ENCODE measurements at regions not wholly inside any gene's neighbourhood (a gene's known extent, or its start where the extent isn't known, plus 50 kb on each side); places are given as distances from the start of the nearest gene placed in this dataset.

DNA sequence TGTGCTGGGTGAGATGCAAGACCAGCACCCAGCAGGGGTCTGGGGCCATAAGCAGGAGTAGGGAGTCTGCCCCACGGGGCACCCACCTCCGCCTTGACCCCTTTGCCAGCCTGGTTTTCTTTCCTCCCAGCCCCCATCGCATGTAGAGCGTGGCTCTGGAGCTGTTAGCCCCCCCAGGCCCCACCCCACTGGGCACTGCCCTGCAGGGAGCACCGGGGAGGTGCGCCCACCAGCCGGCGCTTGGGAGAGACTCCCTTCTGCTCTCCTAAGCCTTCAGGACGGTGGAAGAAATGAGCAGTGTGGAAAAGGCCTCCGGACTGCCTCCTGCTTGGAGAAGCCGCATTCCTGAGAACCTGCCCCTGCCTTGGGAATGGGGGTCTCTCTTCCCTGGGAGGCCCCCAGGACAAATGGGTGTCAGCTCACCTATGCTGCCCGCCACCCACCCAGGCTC, 186.2 kb downstream of the IRF8 start:
- Mint-ChIP-seq H3K9me3 (no peaks in the 10 kb centered on the region), H3K27ac (no peak overlapping the region), H3K36me3 (ENCODE audit: low read depth) (no peaks in the 10 kb centered on the region), H3K4me1 (no peaks in the 10 kb centered on the region), H3K4me3 (no peak overlapping the region), H3K27me3 (peaks cover 5% of the 10 kb centered on the region)
- no peak for ATAC-seq (replicated peaks)

DNA sequence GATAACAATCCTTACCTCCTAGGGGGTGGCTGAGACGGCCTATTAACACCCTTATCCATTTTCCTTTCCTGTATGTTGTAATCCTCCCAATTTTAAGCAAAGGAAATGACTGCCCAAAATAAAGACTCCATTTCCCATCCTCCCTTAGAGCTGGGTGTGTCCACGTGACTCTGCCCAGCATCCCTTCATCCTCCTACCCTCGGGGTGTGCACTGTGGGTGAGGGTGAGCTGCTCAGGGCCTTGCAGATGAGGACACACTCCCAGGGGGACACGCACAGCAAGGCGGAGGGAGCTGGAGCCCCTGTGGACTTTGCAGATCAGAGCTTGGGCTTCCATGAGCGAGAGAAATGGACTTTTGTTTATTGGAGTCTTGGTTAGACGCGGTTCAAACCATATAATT, 186.8 kb downstream of the IRF8 start:
- H3K27me3 Mint-ChIP-seq, result peaks cover 5% of the 10 kb centered on the region
- H3K9me3 Mint-ChIP-seq, result no peaks in the 10 kb centered on the region
- H3K36me3 Mint-ChIP-seq (ENCODE audit: low read depth), result no peaks in the 10 kb centered on the region
- H3K27ac Mint-ChIP-seq, result no peak overlapping the region
- ATAC-seq (replicated peaks), result no peak
- no peaks in the 10 kb centered on the region for H3K4me1 Mint-ChIP-seq
- no peak overlapping the region for H3K4me3 Mint-ChIP-seq

DNA sequence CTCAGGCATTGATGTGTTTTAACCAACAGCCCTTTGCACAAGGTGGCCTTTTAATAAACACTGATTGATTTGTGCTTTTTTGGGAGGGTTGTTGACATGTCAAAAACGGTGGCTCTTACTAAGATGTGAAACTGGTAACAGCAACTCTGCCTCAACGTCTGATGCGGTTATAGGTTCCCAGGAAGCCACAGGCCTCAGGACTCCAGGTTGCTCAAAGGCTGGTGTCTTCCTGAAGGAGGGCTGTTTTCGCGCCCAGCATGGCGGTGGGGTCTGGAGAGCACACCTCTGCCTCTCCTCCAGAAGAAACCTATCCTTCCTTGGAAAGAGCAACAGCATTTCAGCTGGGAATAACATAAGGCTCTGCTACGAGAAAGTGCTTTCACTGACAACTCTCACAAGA, 187.5 kb downstream of the IRF8 start:
- peaks cover 5% of the 10 kb centered on the region for H3K27me3 Mint-ChIP-seq

DNA sequence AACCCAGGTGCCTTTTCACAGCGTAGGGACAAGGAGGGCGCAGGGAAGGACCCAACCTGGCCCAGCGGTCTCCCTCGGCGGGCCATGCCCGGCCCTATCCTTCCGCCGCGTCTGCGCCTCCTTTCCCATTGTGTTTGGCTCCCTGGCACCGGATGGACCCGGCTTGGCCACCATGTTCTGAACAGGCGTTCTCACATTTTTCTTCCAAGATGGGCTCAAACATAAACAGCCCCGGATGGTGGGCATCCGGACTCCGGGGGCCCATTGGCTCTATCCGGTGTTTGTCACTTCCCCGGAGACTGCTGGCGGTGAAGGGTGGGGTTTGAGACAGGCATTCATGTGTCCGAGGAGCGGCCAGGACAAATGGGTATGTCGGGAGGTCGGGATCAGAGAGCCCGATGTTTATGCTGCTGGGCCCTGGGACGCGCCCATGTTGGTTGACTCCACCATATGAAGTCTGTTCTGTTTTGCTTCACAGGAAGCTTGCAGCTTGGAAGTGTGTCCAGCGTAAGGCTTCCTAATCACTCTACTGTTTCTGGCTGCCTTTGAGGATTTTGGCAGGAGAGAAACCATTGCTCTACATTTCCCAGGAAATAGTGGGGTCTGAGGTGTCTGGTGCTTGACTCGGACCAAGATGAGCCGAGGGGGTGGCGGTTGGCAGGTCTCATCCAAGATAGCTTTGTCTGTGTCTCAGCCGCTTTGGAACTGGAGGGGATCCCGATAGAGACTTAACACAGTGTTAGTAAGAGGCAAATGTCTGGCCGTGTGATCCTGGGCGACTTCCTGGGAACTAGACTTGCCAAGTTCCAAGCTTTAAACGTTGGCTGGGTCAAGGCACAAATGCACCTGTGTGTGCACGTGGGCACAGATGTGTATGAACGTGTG, 188.3 kb downstream of the IRF8 start:
- Mint-ChIP-seq H3K36me3 (ENCODE audit: low read depth) (no peaks in the 10 kb centered on the region), H3K27me3 (peaks cover 3% of the 10 kb centered on the region), H3K4me1 (no peaks in the 10 kb centered on the region), H3K27ac (no peak overlapping the region), H3K9me3 (no peaks in the 10 kb centered on the region), H3K4me3 (no peak overlapping the region)
- ATAC-seq (replicated peaks), result no peak

More for the DNA sequence above, 187.5 kb downstream of the IRF8 start:
- no peak overlapping the region for H3K4me3 Mint-ChIP-seq
- H3K36me3 Mint-ChIP-seq (ENCODE audit: low read depth), result no peaks in the 10 kb centered on the region
- no peak overlapping the region for H3K27ac Mint-ChIP-seq
- no peaks in the 10 kb centered on the region for H3K4me1 Mint-ChIP-seq
- no peak for ATAC-seq (replicated peaks)
- no peaks in the 10 kb centered on the region for H3K9me3 Mint-ChIP-seq

DNA sequence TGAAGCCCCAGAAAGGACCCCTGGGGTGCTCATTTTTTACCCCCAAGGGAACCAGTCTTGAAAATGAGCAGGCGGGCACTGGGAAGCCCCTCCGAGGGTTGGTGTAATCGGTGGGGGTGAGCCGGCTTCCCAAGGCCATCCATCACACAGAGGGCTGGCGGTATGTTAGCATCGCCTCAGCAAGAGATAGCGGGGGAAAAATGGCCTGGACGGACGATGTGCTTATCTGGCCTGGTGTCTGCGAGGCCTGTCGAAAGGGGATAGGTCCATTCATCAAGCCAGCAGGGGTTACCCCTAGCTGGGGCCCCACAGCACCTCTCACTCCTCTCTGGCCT, 188.9 kb downstream of the IRF8 start:
- Mint-ChIP-seq H3K4me1 (no peaks in the 10 kb centered on the region), H3K9me3 (no peaks in the 10 kb centered on the region), H3K36me3 (ENCODE audit: low read depth) (no peaks in the 10 kb centered on the region), H3K4me3 (no peak overlapping the region), H3K27ac (no peak overlapping the region), H3K27me3 (no peaks in the 10 kb centered on the region)
- no peak for ATAC-seq (replicated peaks)

DNA sequence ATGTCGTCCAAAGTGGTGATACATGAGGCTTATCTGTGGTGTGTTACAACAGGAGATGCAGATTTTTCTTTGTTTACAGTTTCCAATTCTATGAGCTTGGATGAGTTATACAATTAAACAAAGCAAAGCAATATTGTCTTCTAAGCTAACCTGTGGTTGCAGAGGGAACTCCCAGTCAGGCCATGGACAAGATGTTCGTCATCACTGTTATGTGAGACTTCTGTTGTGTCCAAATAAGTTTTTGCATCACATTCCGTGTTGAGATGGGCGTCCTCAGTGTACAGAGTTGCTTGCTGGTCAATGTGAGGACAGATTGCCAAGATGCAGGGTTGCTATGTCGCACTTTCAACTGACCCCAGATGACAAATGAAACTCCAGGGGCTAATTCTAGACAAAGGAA, 189.3 kb downstream of the IRF8 start:
- Mint-ChIP-seq H3K36me3 (ENCODE audit: low read depth) (no peaks in the 10 kb centered on the region), H3K27me3 (no peaks in the 10 kb centered on the region), H3K9me3 (no peaks in the 10 kb centered on the region), H3K27ac (no peak overlapping the region), H3K4me3 (no peak overlapping the region), H3K4me1 (no peaks in the 10 kb centered on the region)
- no peak for ATAC-seq (replicated peaks)

DNA sequence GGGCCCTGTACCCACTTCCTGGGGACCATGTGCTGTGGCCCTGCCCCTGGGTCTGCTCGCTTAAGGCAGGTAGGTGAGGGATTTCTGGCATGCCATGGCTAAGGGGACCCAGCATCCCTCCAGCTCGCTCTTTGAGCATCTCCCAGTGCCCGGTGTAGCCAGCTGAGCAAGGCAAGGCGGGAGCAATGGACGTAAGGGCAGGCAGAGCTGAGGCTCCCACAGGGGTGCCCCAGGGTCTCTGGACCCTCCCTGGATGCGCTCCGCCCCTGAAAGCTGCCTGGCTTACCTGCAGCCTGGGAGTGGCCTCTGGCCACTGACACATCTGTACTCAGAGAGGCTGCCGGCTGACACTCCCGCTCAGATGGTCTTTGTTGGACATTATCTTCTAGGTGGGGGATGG, 189.9 kb downstream of the IRF8 start:
- Mint-ChIP-seq H3K27me3 (no peaks in the 10 kb centered on the region), H3K9me3 (no peaks in the 10 kb centered on the region)

DNA sequence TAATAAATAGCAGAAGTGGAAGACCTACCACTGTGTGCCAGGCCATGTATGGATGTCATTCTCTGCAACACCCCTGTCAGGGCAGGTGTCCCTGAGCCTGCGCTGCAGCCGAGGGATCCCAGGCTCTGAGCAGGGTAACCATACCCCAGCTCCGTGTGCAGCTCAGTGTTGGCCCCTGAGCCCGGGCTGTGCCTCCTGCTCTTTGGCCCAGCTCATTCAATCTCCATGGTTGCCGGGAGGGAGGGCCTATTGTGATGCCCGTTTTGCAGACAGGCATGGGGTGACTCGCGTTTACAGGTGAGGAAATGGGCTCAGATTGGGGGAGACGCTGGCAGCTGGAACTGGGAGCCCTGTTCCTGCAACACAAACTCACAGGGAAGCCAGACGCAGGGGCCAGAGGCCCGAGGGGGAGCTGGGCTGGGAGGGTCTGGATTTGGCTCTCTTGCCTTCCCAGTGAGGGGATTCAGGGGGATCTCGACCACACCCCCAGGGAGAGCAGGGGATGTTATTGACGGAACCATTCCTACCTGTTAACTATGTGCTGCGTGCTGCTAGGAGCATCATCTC, 190.5 kb downstream of the IRF8 start:
- no peaks in the 10 kb centered on the region for H3K27me3 Mint-ChIP-seq
- H3K4me1 Mint-ChIP-seq, result no peaks in the 10 kb centered on the region
- no peaks in the 10 kb centered on the region for H3K9me3 Mint-ChIP-seq
- H3K27ac Mint-ChIP-seq, result no peak overlapping the region
- H3K36me3 Mint-ChIP-seq (ENCODE audit: low read depth), result no peaks in the 10 kb centered on the region
- ATAC-seq (replicated peaks), result no peak
- no peak overlapping the region for H3K4me3 Mint-ChIP-seq

More for the DNA sequence above, 189.9 kb downstream of the IRF8 start:
- Mint-ChIP-seq H3K36me3 (ENCODE audit: low read depth) (no peaks in the 10 kb centered on the region), H3K4me3 (no peak overlapping the region), H3K27ac (no peak overlapping the region), H3K4me1 (no peaks in the 10 kb centered on the region)
- ATAC-seq (replicated peaks), result no peak

DNA sequence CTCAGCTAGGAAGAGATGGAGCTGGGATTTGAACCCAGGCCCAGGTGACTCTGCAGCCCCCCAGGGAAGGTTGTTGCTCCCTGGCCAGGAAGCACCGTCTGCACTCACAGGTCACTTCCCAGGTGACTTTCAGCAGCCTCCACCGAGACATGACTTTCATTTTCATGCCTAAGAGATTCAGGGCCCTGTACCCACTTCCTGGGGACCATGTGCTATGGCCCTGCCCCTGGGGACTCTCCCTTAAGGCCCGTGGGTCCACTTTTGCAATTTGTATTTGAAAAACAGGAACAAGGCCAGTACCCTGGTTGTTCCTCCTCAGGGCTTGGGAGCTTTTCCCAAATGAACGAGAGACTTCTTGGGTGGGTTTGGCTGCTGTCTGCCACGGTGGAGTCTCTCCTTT, 191.0 kb downstream of the IRF8 start:
- ATAC-seq (replicated peaks), result no peak
- Mint-ChIP-seq H3K27me3 (no peaks in the 10 kb centered on the region), H3K9me3 (no peaks in the 10 kb centered on the region), H3K27ac (no peak overlapping the region), H3K4me3 (no peak overlapping the region), H3K4me1 (no peaks in the 10 kb centered on the region), H3K36me3 (ENCODE audit: low read depth) (no peaks in the 10 kb centered on the region)

DNA sequence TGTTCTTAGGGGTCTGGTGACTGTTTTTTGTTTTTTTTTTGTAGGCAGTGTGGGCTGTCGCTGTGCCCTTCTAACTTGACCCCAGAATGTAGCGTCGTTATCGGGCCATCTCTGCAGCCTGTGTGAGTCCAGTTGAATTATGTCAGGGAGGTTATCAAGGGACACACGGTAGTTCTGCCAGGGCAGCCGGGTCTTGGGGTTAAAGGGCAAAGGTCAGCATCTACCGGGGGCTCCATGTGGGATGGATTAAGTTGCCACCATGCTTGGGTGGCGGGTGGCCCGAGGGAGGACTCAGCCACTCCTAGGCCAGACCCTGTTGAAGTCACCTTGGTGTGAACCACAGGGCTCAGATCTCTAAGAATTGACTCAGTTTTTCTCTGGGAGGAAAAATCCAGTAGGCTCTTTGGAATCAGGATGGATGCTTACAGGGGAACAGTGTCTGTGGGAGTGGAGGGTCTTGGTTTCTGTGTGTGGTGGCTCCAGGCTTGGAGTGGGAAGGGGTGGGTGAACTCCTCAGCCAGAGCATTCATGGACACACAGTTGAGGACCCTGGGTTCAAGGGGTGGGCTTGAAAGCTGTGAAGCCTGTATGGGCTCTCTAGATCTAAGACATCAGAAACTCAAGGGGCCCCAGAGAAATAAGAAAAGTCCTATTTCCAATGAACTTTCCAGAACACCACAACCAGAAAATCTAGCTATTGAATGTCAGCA, 191.7 kb downstream of the IRF8 start:
- Mint-ChIP-seq H3K27me3 (no peaks in the 10 kb centered on the region), H3K4me1 (no peaks in the 10 kb centered on the region), H3K27ac (no peak overlapping the region), H3K9me3 (no peaks in the 10 kb centered on the region), H3K36me3 (ENCODE audit: low read depth) (no peaks in the 10 kb centered on the region), H3K4me3 (no peak overlapping the region)
- no peak for ATAC-seq (replicated peaks)

DNA sequence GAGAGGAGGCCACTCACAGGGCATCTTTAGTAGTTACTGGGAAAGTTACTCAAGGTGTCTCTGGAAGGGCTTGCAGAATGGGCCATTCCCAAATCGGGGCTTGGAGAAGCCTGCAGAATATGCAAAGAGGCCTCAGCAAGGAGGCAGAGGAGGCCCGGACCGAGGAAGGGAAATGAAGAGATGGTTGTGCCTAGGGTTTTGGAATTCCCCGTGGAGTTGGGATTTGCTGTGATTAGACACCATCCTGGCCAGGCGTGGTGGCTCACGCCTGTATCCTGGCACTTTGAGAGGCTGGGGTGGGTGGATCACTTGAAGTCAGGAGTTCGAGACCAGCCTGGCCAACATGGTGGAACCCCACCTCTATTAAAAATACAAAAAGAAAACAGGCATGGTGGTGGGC, 193.0 kb downstream of the IRF8 start:
- no peak overlapping the region for H3K27ac Mint-ChIP-seq
- H3K27me3 Mint-ChIP-seq, result no peaks in the 10 kb centered on the region

DNA sequence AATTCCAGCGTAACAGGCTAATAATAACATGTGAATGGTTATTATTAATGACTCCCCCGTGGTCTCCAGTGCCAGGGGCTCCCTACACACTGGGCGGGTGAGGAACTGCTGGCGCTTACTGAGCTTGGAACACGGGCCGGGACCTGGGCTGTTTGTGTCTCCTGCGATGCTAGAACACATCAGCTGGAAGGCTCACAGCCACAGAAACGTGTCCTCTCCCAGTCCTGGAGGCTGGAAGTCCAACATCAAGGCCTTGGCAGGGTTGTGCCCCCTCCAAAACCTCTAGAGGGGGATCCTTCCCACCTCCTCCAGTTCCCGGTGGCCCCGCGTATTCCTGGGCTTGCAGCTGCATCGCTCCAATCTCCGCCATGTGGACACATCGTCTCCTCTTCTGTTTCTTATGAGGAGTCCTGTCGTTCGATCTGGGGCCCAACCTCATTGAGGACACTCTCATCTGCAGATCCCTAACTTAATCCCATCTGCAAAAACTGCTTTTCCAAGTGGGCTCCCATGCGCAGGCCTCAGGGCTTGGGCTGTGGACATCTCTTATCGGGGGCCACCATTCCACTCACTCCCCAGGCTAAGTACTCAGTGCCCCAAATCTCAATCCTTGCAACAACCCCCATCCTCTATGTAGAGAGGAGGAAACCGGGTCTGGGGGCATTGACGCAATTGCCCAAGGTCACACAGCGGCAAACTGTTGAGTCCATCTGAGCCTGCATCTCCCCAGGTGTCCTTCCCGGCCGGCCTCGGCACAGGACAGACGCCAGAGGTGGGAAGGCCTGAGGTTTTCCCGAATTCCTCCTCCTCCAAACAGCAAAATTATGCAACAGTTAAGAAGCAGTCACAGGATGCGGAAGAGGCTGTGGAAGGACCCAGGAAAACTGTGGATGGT, 193.9 kb downstream of the IRF8 start:
- Mint-ChIP-seq H3K4me3 (no peak overlapping the region), H3K36me3 (ENCODE audit: low read depth) (no peaks in the 10 kb centered on the region), H3K9me3 (no peaks in the 10 kb centered on the region), H3K27me3 (no peaks in the 10 kb centered on the region), H3K4me1 (no peaks in the 10 kb centered on the region), H3K27ac (no peak overlapping the region)
- no peak for ATAC-seq (replicated peaks)

More for the DNA sequence above, 193.0 kb downstream of the IRF8 start:
- H3K9me3 Mint-ChIP-seq, result no peaks in the 10 kb centered on the region
- H3K4me1 Mint-ChIP-seq, result no peaks in the 10 kb centered on the region
- no peak for ATAC-seq (replicated peaks)
- H3K36me3 Mint-ChIP-seq (ENCODE audit: low read depth), result no peaks in the 10 kb centered on the region
- no peak overlapping the region for H3K4me3 Mint-ChIP-seq

DNA sequence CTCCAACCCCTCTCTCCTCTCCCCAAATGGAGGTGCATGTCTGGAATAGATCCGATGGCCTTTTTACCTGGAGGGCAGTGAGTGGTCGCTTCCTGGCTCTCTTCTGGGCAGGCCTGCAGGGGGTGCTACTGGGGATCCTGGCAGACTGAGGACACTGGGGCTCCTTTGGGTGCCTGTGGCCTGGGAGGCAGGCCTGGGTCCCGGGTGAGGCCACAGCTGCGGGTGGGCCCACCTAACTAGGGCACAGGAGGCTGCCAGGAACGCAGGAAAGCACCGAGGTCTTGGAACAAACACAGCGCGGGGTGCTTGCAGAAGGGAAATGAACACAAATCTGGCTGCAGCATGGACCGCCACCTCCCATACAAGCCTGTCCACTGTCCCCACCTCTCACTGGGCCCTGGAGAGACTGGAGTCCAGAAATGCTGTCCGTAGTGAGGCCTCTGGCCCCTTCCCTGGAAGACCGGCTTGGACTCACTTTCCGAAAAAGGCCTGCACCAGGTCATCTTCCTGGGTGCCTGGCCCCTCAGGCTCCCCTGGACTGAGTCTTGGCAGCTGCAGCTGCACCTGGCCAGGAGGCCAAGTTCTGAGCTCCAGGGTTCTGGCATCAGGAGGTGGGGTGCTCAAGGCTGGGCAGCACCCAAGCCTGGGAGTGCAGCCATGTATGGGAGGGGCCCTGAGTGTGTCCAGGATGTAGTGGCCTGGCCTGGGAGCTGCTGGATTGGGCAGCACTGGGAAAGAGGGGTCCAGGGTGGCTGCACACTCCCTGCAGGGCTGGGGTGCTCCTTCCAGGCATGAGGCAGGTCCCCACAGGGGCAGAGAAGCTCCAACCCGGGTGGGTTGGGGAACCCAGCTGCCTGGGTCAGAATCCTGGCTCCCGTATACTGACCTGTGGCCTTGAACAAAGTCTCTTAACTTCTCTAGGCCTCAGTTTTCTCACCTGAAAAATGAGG, 195.1 kb downstream of the IRF8 start:
- H3K27me3 Mint-ChIP-seq, result peaks cover 4% of the 10 kb centered on the region
- H3K27ac Mint-ChIP-seq, result no peak overlapping the region
- ATAC-seq (replicated peaks), result no peak
- H3K4me1 Mint-ChIP-seq, result no peaks in the 10 kb centered on the region
- no peaks in the 10 kb centered on the region for H3K9me3 Mint-ChIP-seq
- no peaks in the 10 kb centered on the region for H3K36me3 Mint-ChIP-seq (ENCODE audit: low read depth)
- no peak overlapping the region for H3K4me3 Mint-ChIP-seq

Data from activated T-helper 17 cell treated with anti-CD3 and anti-CD28 coated beads, Interleukin-2, amount 50 U/mL, for 72 hours (primary cell).